ENCODE measurements at regions not wholly inside any gene's neighbourhood (a gene's known extent, or its start where the extent isn't known, plus 50 kb on each side); places are given as distances from the start of the nearest gene placed in this dataset.

- DNase-seq (ENCODE audit: low spot score): no peak
- H3K9me3 ChIP-seq (ENCODE audit: severe bottlenecking): no peaks in the 10 kb centered on the region
- no peak for TF ChIP-seq CTCF (IDR thresholded peaks at IDR 0.05; ENCODE audit: poor library complexity, severe bottlenecking)
- no peak overlapping the region for H3K27ac ChIP-seq (ENCODE audit: poor library complexity, severe bottlenecking)
- no peak for ATAC-seq (ENCODE audit: low read depth)
- H3K36me3 ChIP-seq (ENCODE audit: low read depth): no peaks in the 10 kb centered on the region
- no peaks in the 10 kb centered on the region for H3K4me1 ChIP-seq (ENCODE audit: insufficient read depth, poor library complexity, severe bottlenecking)
- H3K4me3 ChIP-seq (ENCODE audit: severe bottlenecking): no peak overlapping the region
- H3K27me3 ChIP-seq (ENCODE audit: insufficient read depth, poor library complexity, severe bottlenecking): no peaks in the 10 kb centered on the region
These were observed 624.4 kb downstream of the BRD1 start for GRCh38 chr22:49203091-49203858.

GRCh38 chr22:49202226-49202625 lies 625.4 kb downstream of the BRD1 start:
- Histone ChIP-seq H3K4me1 (ENCODE audit: insufficient read depth, poor library complexity, severe bottlenecking) (no peaks in the 10 kb centered on the region), H3K9me3 (ENCODE audit: severe bottlenecking) (no peaks in the 10 kb centered on the region), H3K27ac (ENCODE audit: poor library complexity, severe bottlenecking) (no peak overlapping the region), H3K36me3 (ENCODE audit: low read depth) (no peaks in the 10 kb centered on the region), H3K27me3 (ENCODE audit: insufficient read depth, poor library complexity, severe bottlenecking) (no peaks in the 10 kb centered on the region), H3K4me3 (ENCODE audit: severe bottlenecking) (no peak overlapping the region)
- DNase-seq (ENCODE audit: low spot score) (no peak), ATAC-seq (ENCODE audit: low read depth) (no peak)
- TF ChIP-seq CTCF (IDR thresholded peaks at IDR 0.05; ENCODE audit: poor library complexity, severe bottlenecking): no peak

- DNase-seq (ENCODE audit: low spot score) (peak; percentile 14), ATAC-seq (ENCODE audit: low read depth) (no peak)
- no peak overlapping the region for H3K4me3 ChIP-seq (ENCODE audit: severe bottlenecking)
- TF ChIP-seq CTCF (IDR thresholded peaks at IDR 0.05; ENCODE audit: poor library complexity, severe bottlenecking): no peak
- H3K27ac ChIP-seq (ENCODE audit: poor library complexity, severe bottlenecking): no peak overlapping the region
- no peaks in the 10 kb centered on the region for H3K27me3 ChIP-seq (ENCODE audit: insufficient read depth, poor library complexity, severe bottlenecking)
- H3K36me3 ChIP-seq (ENCODE audit: low read depth): no peaks in the 10 kb centered on the region
- H3K4me1 ChIP-seq (ENCODE audit: insufficient read depth, poor library complexity, severe bottlenecking): no peaks in the 10 kb centered on the region
- H3K9me3 ChIP-seq (ENCODE audit: severe bottlenecking): no peaks in the 10 kb centered on the region
These were observed 626.4 kb downstream of the BRD1 start for GRCh38 chr22:49201046-49201970.

GRCh38 chr22:49199224-49199623 lies 628.4 kb downstream of the BRD1 start:
- Histone ChIP-seq H3K27me3 (ENCODE audit: insufficient read depth, poor library complexity, severe bottlenecking) (no peaks in the 10 kb centered on the region), H3K9me3 (ENCODE audit: severe bottlenecking) (no peaks in the 10 kb centered on the region), H3K27ac (ENCODE audit: poor library complexity, severe bottlenecking) (no peak overlapping the region), H3K4me1 (ENCODE audit: insufficient read depth, poor library complexity, severe bottlenecking) (no peaks in the 10 kb centered on the region), H3K36me3 (ENCODE audit: low read depth) (no peaks in the 10 kb centered on the region), H3K4me3 (ENCODE audit: severe bottlenecking) (no peak overlapping the region)
- DNase-seq (ENCODE audit: low spot score) (peak; percentile 11), ATAC-seq (ENCODE audit: low read depth) (no peak)
- no peak for TF ChIP-seq CTCF (IDR thresholded peaks at IDR 0.05; ENCODE audit: poor library complexity, severe bottlenecking)
